ENCODE measurements at regions not wholly inside any gene's neighbourhood (a gene's known extent, or its start where the extent isn't known, plus 50 kb on each side); places are given as distances from the start of the nearest gene placed in this dataset.

- no peaks in the 10 kb centered on the region for H3K4me1 ChIP-seq
- DNase-seq (ENCODE audit: low read depth in 1 of 2, low spot score in 1 of 2): peak; percentile 2 to 16
- H3K4me2 ChIP-seq: no peak overlapping the region
- peak in 1 of 2 experiments; percentile 67; a peak in 2 of 6 replicates for ATAC-seq
- CTCF ChIA-PET: no interaction called here
- no peak for FAIRE-seq
- no peaks in the 10 kb centered on the region for H3K9me3 ChIP-seq
- POLR2A ChIA-PET: no interaction called here
- H3K27ac ChIP-seq: no peak overlapping the region
- no peak overlapping the region for H3K4me3 ChIP-seq
- WGBS (ENCODE audit: missing lambda C conversion rate): 24% methylated on average over 5 of the region's 5 CpGs
- TF ChIP-seq, protein P1, sequence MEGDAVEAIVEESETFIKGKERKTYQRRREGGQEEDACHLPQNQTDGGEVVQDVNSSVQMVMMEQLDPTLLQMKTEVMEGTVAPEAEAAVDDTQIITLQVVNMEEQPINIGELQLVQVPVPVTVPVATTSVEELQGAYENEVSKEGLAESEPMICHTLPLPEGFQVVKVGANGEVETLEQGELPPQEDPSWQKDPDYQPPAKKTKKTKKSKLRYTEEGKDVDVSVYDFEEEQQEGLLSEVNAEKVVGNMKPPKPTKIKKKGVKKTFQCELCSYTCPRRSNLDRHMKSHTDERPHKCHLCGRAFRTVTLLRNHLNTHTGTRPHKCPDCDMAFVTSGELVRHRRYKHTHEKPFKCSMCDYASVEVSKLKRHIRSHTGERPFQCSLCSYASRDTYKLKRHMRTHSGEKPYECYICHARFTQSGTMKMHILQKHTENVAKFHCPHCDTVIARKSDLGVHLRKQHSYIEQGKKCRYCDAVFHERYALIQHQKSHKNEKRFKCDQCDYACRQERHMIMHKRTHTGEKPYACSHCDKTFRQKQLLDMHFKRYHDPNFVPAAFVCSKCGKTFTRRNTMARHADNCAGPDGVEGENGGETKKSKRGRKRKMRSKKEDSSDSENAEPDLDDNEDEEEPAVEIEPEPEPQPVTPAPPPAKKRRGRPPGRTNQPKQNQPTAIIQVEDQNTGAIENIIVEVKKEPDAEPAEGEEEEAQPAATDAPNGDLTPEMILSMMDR (IDR thresholded peaks at IDR 0.05): 0 out of 3 replicates have a peak, but pooled peaks have one; percentile 7
- TF ChIP-seq RAD21 (conservative IDR thresholded peaks at IDR 0.05 in 1 of 2, IDR thresholded peaks at IDR 0.05 in 1 of 2) (0 out of 5 replicates have a peak, but pooled peaks of 1 of the 2 experiments have one; percentile 38), EP300 (IDR thresholded peaks at IDR 0.05) (no peak)
Measured at GRCh38 chr5:126100767-126101166, 322.4 kb upstream of the GRAMD2B start.

DNA sequence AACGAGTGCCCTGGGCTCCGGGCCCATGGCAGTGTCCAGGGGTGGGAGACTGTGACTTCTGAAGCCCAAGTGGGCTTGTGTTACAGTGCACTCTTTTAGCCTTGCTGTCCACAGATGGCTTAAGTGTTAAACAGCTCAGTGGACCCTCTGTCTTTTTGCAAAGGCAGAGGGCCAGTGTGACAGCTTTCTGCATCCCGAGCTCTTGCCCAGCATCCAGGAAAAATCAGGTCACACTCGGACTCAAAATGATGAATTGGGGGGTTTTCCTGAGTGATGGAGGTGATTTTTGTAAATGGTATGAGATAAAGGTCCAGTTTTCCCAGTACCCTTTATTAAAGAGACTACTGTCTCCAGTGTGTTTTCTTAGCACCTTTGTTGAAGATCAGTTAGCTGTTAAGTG lies 321.3 kb upstream of the GRAMD2B start:
- ATAC-seq (no peak), FAIRE-seq (no peak), DNase-seq (ENCODE audit: low read depth in 1 of 2, low spot score in 1 of 2) (no peak)
- 1% methylated on average over 4 of the region's 4 CpGs for WGBS (ENCODE audit: missing lambda C conversion rate)
- no peaks in the 10 kb centered on the region for H3K9me3 ChIP-seq
- POLR2A ChIA-PET: no interaction called here
- H3K4me1 ChIP-seq: no peaks in the 10 kb centered on the region
- no peak for TF ChIP-seq MYC (IDR thresholded peaks at IDR 0.05; ENCODE audit: borderline replicate concordance, low read length)
- no peak for TF ChIP-seq PHF8 (IDR thresholded peaks at IDR 0.05; ENCODE audit: borderline replicate concordance, low read depth)
- no peak for TF ChIP-seq KDM5A (IDR thresholded peaks at IDR 0.05)
- TF ChIP-seq EHF (CRISPR knock-in tag; IDR thresholded peaks at IDR 0.05): no peak
- TF ChIP-seq NFE2L2 (conservative IDR thresholded peaks at IDR 0.05; ENCODE audit: low read length): no peak
- TF ChIP-seq PBX3 (IDR thresholded peaks at IDR 0.05): no peak
- TF ChIP-seq GATA3 (IDR thresholded peaks at IDR 0.05; ENCODE audit: borderline replicate concordance): no peak
- TF ChIP-seq TP53 (CRISPR knock-in tag; IDR thresholded peaks at IDR 0.05): no peak
- no peak for TF ChIP-seq CHD4 (IDR thresholded peaks at IDR 0.05; ENCODE audit: borderline replicate concordance)
- TF ChIP-seq HOXB5 (CRISPR knock-in tag; IDR thresholded peaks at IDR 0.05): no peak
- no peak for TF ChIP-seq EP300 (IDR thresholded peaks at IDR 0.05)
- TF ChIP-seq ZFP36 (IDR thresholded peaks at IDR 0.05; ENCODE audit: borderline replicate concordance, partially characterized antibody): no peak
- no peak for TF ChIP-seq REST (IDR thresholded peaks at IDR 0.05)
- TF ChIP-seq MAZ (IDR thresholded peaks at IDR 0.05; ENCODE audit: borderline replicate concordance, low read depth, low read length): no peak
- TF ChIP-seq BHLHE40 (IDR thresholded peaks at IDR 0.05; ENCODE audit: low read depth, low read length): no peak
- TF ChIP-seq, protein P2, sequence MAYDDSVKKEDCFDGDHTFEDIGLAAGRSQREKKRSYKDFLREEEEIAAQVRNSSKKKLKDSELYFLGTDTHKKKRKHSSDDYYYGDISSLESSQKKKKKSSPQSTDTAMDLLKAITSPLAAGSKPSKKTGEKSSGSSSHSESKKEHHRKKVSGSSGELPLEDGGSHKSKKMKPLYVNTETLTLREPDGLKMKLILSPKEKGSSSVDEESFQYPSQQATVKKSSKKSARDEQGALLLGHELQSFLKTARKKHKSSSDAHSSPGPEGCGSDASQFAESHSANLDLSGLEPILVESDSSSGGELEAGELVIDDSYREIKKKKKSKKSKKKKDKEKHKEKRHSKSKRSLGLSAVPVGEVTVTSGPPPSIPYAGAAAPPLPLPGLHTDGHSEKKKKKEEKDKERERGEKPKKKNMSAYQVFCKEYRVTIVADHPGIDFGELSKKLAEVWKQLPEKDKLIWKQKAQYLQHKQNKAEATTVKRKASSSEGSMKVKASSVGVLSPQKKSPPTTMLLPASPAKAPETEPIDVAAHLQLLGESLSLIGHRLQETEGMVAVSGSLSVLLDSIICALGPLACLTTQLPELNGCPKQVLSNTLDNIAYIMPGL (CRISPR knock-in tag; IDR thresholded peaks at IDR 0.05; ENCODE audit: borderline replicate concordance): no peak
- TF ChIP-seq ZC3H11A (IDR thresholded peaks at IDR 0.05): no peak
- H3K4me3 ChIP-seq: no peak overlapping the region
- CTCF ChIA-PET: no interaction called here
- H3K4me2 ChIP-seq: no peak overlapping the region
- no peak overlapping the region for H3K27ac ChIP-seq
